ENCODE measurements at regions not wholly inside any gene's neighbourhood (a gene's known extent, or its start where the extent isn't known, plus 50 kb on each side); places are given as distances from the start of the nearest gene placed in this dataset.

DNA sequence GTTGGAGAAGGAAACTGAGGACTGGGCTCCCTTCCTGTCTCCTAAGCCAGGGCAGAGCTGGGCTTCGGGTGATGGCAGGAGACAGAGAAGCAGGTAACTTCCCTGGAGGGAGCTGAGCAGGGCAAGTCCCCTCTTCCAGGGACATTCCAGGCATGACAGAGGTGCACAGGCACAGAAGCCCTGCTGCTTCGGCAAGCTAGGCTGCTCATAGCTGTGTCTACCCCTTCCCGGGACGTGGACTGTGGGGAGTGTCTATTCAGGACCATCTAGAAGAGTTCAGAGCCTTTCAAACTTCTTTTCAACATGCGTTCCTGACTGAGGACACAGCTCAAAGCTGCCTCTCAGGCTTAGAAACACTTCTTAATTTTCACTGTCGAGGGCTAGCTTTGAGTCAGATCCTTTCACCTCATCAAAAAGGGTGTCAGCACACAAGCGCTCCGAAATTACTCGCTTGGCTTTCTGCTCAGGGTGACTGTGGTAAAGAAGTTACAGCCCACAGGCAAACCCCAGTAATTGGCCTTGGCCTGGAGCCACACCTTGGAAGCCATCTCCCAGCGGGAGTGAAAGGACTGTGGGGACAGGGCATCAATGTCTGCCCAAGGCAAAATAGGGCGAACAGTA, 63.7 kb upstream of the STEAP1B start:
- DNase-seq (ENCODE audit: low read depth, low spot score): peak; percentile 64

DNA sequence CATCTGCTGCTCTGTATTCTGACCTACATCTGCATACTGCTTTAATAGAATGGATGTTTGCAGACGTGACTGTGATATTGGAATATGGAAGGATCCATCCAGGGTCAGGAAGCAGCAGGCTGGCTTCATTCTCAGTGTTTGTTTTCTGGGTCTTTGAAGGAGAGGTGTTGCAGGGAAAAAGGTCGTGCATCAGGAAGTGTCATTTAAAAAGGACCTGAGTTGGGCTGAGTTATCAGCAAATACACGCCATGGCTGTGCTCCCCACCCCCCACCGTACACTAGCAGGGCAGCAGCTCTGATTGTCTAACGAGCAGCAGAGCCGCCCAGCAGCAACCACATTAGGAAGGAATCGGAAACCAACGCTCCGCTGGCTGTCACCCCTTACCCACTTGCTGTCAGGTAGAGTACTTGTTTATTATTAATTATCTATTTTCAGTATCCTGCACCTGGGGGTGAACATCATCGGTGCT, 63.1 kb upstream of the STEAP1B start:
- peak; percentile 52 for DNase-seq (ENCODE audit: low read depth, low spot score)

DNA sequence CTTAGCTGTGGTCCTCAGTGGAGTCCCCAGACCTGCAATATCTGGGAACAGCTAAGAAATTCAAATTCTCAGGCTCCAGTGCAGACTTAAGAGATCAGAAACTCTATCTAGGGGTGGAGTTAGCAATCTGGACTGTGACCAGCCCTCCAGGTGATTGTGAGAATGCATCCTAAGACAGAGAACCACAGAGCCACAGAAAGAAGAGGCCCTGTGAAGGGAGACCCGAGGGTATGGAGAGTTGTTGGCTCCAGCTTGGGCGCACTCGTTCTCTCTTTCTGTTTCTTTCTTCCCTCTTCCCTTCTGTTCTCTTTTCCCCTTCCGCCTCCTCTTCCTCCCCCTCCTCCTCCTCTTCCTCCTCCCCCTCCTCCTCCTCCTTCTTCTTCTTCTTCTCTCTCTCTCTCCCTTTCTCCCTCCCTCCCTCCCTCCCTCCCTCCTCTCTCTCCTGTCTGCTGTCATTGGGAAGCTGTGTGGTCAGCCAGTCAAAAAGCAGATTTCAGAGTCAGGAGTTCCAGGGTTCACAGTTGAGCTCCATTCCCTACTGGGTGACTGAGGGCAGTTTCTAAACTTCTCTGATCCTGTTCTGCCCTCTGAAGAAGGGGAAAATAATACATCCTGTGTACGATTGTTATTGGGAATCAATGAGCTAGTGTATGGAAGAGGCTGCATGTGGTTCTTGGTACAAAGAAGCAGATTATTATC, 62.1 kb upstream of the STEAP1B start:
- peak; percentile 65 for DNase-seq (ENCODE audit: low read depth, low spot score)

DNA sequence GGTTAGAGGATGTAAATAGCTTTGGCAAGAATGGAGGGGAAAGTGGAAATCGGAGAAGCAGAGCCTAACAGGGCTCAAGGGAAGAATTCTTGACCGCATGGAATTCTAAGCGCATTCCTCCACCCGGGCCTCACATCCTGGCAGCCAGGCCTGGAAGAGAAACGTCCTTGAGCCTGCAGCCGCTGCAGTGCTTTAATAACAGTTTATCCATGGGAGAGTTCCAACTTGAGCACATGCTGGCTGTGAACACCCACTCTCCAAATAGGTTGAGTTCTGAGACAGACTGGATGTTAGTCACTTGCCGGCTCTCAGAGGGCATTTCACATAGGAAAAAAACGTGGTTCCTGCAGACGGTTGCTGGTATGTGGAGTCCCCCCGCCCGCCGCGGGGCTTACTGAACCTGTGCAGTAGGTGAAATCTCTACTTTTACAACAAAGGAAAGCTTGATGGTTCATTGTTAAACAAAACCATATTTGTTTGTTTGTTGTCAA, 61.4 kb upstream of the STEAP1B start:
- DNase-seq (ENCODE audit: low read depth, low spot score): peak; percentile 92

DNA sequence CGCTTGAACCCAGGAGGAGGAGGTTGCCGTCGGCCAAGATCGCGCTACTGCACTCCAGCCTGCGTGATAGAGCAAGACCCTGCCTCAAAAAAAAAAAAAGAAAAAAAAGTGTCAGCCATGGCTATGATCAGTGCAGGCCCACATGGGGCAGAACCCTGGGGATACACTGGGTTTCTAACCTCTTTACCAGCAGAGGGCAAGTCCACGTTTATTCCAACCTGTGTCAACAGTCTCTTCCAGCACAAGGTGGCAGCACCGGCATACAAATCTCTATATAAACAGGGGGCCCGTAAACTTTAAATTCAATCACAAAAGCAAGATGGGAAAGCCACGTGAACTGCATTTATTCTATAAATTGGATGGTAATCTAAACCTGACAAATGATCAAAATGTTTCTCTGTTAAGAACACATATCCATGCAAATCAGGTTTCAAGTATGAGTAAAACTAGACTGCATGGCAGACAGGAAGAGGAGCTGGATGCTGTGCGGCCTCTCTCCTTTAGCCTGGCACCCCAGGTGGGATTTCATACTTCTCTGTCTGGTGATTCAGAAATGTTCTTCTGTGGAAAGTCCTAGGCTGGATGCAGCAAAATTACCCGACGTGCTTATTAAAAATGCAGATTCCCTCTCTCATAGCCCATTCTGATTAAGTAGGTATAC, 60.0 kb upstream of the STEAP1B start:
- peak; percentile 86 for DNase-seq (ENCODE audit: low read depth, low spot score)

DNA sequence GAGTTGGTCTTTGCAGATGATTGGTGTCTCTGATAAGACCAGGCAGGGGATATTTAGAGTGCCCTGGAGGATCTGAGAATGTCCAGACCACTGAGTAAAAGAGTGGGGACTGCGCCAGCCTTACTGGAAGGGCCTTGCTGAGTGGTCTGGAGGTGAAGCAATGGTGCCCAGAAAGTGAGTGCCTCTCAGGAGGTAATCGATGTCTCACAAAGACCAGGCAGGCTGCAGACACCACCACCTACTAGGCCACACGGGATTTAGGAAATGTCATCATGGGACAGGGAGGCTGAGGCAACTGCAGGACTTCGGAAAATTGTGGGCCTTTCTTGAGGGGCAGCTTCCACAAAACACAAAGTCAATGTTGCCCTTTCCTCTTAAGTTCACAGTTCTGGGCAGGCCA, 57.2 kb upstream of the STEAP1B start:
- no peak for DNase-seq (ENCODE audit: low read depth, low spot score)

DNA sequence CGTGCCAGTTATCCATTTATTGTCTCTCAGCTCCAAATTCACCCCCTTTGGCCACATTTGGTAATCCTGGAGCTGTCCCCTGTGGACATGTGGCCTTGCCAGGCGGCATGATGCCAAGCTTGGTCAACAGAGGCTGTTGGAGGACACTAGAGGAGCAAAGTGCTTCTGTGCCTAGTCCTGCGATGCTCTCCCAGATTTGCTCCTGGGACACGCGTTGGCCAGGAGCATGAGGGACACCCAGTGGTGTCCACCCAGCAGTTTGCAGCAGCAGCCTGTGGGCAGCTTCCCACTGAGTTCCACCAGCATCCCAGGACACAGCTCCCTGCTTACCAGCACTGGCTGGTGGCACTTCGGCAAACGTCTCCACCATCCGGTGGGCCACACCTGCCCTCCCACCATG, 55.5 kb upstream of the STEAP1B start:
- no peak for DNase-seq (ENCODE audit: low read depth, low spot score)

DNA sequence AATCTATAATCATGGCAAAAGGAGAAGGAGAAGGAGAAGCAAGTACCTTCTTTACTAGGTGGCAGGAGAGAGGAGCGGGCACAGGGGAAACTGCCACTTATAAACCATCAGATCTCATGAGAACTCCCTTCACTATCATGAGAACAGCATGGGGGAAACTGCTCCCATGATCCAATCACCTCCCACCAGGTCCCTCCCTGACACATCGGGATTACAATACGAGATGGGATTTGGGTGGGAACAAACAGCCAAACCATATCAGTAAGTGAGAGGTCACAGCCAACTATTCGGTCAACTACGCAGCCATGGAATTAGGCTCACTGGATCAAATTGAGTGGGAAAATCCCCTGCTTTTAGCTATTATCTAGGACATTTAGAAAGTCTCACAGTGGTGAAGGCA, 54.2 kb upstream of the STEAP1B start:
- DNase-seq (ENCODE audit: low read depth, low spot score): no peak

DNA sequence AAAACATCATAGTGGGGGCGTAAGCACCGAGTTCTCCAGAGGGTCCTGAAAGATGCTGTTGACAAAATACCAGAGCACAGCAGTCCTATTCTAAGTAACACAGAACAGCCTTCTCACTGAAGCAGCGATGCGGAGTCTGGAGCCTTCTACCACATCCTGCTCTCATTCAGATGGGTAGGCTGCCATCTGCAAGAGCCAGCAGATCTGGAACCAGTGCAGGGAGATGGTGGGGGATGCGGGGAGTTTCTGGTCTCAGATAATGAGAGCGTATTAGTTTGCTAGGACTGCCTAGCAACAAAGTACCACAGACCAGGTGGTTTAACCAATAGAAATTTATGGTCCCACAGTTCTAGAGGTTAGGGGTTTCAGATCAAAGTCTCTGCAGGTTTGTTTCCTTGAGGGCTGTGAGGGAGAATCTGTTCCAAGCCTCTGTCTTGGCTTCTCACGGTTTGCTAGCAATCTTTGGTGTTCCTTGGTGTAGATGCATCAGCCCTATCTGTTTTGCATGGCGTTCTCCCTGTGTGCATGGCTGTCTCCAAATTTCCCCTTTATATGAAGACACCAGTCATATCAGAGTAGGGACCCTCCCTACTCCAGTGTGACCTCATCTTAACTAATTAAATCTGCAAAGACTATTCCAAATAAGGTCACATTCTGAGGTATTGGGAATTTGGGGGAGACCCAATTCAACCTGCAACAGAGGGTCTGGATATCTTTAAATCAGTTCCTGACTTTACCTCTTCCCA, 52.0 kb upstream of the STEAP1B start:
- no peak for DNase-seq (ENCODE audit: low read depth, low spot score)

DNA sequence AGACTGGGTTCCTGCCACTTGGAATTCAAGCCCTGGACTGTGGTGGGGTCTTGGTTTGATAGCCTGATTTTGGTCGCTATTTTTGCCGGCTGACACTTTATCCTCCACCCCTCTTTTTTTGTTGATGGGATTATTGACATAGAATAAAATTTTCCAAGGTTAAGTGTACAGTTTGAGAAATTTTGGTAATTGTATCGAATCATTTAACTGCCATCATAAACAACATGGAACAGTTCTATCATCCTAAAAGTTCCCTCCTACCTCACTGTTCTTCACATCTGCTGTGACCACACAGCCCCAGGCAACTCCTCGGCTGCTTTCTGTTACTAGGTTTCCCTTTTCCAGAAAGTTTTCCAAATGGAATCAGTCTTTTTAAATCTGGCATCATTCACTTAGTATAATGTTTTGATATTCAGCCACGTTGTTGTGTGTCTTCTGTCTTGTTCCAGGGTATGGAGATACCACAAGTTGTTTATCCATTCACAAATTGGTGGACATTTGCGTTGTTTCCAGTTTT, 50.6 kb upstream of the STEAP1B start:
- DNase-seq (ENCODE audit: low read depth, low spot score): no peak

DNA sequence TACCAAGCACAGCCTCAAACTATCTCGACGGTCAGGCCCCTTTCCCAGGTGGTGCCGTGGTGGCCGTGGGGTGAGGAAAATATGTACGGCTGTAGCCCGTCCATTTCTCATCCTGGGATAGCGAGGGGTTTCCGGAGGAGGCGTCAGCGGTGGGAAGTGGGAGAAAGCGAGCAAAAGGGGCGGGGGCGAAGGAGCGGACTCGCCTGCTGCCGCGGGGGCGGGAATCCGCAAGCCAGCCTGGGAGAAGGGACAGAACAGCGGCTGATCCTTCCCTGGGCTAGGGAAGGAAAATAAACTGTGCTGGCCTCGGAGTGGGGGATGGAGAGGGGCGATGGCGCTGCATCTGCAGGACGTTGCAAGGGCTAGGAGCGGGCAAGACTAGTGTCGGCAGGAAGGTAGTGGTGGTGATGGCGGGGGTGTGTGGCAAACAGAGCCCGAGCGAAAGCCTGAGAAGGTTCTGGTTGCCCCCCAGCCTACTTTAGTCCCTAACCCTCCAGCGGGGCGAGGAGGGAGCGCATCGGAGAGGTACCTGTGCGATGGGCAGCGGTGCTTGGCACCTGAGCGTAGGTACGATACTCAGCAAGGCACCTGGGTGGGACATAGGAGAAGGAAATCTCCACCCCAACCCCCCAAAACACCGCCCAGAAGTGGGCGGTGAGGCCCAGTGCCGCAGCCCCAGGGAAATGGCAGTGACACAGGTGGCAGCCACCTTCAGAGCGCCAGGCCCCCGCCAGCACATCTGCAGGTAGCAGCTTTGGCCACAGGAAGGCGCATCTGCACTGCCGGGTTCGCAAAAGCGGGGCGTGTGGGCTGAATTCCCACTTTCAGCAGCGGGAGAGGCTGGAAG, 49.9 kb upstream of the STEAP1B start:
- DNase-seq (ENCODE audit: low read depth, low spot score): peak; percentile 86

All from ELF-1 (cell line).